ENCODE measurements at regions not wholly inside any gene's neighbourhood (a gene's known extent, or its start where the extent isn't known, plus 50 kb on each side); places are given as distances from the start of the nearest gene placed in this dataset.
A peak's percentile ranks its signal among the peaks of the same experiment; 100 is the strongest.

DNA sequence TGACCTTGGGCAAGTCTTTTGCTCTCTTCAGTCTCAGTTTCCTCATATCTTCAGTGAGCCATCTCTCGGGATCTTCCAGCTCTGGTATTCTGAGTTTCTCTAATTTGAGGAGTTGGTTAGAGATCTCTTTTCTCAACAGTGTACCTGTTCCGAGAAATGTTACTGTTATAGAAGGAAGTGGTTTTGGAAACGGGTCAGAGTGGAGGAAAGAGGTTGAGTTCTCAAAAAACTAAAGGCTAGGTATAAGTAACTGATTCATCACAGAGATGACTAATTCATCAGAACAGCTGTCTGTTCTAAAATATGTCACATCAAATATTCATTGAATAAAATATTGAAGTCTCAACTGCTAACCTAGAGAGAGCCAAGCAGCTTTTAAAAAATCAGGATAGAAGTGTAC lies 106.6 kb downstream of the PALM2AKAP2 start:
- DNase-seq (no peak), ATAC-seq (no peak)
- H3K36me3 ChIP-seq: no peaks in the 10 kb centered on the region
- TF ChIP-seq, protein P1, sequence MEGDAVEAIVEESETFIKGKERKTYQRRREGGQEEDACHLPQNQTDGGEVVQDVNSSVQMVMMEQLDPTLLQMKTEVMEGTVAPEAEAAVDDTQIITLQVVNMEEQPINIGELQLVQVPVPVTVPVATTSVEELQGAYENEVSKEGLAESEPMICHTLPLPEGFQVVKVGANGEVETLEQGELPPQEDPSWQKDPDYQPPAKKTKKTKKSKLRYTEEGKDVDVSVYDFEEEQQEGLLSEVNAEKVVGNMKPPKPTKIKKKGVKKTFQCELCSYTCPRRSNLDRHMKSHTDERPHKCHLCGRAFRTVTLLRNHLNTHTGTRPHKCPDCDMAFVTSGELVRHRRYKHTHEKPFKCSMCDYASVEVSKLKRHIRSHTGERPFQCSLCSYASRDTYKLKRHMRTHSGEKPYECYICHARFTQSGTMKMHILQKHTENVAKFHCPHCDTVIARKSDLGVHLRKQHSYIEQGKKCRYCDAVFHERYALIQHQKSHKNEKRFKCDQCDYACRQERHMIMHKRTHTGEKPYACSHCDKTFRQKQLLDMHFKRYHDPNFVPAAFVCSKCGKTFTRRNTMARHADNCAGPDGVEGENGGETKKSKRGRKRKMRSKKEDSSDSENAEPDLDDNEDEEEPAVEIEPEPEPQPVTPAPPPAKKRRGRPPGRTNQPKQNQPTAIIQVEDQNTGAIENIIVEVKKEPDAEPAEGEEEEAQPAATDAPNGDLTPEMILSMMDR (IDR thresholded peaks at IDR 0.05): no peak
- H3K4me1 ChIP-seq: peaks cover 9 to 16% of the 10 kb centered on the region in 2 donors
- no peak overlapping the region for H3K4me3 ChIP-seq
- no peak overlapping the region for H3K27ac ChIP-seq
- intact Hi-C loops (cut with DNase I): no loop called here
- no peaks in the 10 kb centered on the region for H3K9me3 ChIP-seq
- no peaks in the 10 kb centered on the region for H3K27me3 ChIP-seq

DNA sequence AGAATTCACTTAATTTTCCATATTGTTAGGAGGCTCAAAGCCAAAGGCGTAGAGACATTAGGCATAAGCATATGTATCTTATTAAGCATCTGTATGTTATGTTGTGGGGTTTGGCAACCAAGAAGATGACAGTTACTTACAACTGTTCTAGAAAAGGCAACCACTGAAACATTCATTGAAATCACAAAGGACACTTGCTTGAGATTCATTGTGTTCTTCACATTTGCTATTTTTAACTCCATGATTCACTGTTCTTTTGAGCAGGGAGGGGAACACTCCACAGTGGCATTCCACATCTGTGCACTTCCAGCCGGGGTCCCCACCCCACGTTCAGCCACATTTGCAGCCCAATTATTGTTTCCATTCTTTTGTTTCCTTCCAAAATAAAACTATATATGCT lies 107.1 kb downstream of the PALM2AKAP2 start:
- intact Hi-C loops (cut with DNase I): no loop called here
- TF ChIP-seq, protein P1 (IDR thresholded peaks at IDR 0.05): no peak
- H3K4me3 ChIP-seq: no peak overlapping the region
- no peaks in the 10 kb centered on the region for H3K9me3 ChIP-seq
- H3K27me3 ChIP-seq: no peaks in the 10 kb centered on the region
- no peaks in the 10 kb centered on the region for H3K36me3 ChIP-seq
- no peak overlapping the region for H3K27ac ChIP-seq
- DNase-seq (no peak), ATAC-seq (peak; percentile 39)
- H3K4me1 ChIP-seq: peaks cover 9 to 16% of the 10 kb centered on the region in 2 donors

DNA sequence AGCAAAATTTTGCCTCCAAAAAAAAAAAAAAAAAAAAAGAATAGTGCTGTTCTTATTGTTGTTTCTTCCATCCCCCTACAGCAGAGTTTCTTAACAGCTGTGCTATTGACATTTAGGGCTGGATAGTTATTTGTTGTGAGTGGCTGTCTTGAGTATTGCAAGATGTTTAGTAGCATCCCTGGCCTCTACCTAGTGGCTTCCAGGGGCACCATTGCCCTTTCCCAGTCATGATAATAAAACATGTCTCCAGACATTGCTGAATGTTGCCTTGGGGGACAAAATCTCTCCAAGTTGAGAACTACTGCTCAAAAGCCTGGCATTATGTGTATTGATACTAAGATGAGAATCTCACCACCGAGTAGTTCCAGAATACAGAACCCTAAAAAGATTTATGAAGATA lies 108.7 kb downstream of the PALM2AKAP2 start:
- ATAC-seq (no peak), DNase-seq (no peak)
- Histone ChIP-seq H3K4me1 (peaks cover 9 to 16% of the 10 kb centered on the region in 2 donors), H3K36me3 (no peaks in the 10 kb centered on the region), H3K27ac (no peak overlapping the region), H3K27me3 (no peaks in the 10 kb centered on the region), H3K9me3 (no peaks in the 10 kb centered on the region), H3K4me3 (no peak overlapping the region)
- TF ChIP-seq, protein P1 (IDR thresholded peaks at IDR 0.05): no peak
- intact Hi-C loops (cut with DNase I): no loop called here

DNA sequence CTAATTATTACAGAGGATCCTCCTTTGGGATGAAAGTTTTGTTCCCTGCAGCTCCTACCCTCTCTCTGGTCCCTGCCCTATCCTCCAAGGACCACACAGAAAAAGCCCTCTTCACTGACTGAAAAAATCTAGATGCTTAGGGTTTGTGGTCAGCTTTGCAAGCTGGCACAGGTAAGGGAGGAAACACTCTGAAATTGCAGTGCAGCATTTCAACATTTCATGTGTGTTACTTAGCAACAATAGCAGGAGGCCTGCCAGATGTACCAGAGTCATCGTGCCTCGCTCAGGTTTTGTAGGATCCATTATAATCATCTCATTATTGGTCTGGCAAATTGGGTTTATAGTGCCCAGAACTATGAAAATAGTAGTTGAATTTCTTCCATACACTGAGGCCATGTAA lies 109.5 kb downstream of the PALM2AKAP2 start:
- TF ChIP-seq, protein P1 (IDR thresholded peaks at IDR 0.05): no peak
- H3K4me3 ChIP-seq: no peak overlapping the region
- no peaks in the 10 kb centered on the region for H3K27me3 ChIP-seq
- no peaks in the 10 kb centered on the region for H3K9me3 ChIP-seq
- peaks cover 9 to 16% of the 10 kb centered on the region in 2 donors for H3K4me1 ChIP-seq
- H3K27ac ChIP-seq: no peak overlapping the region
- intact Hi-C loops (cut with DNase I): no loop called here
- DNase-seq (no peak), ATAC-seq (no peak)
- no peaks in the 10 kb centered on the region for H3K36me3 ChIP-seq

DNA sequence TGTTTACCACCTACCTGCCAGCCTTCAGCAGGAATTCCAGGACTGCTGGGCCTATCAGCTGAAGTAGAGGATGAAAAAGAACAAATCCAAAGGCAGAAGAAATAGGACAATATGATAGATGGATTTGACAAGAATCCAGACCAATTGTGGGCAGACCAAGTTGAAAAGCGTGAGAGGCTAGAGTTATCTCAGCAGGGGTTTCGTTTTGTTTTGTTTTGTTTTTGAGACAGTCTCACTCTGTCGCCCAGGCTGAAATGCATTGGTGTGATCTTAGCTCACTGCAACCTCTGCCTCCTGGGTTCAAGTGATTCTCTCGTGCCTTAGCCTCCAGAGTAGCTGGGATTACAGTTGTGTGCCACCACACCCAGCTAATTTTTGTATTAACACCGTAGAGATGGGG lies 113.2 kb downstream of the PALM2AKAP2 start:
- H3K9me3 ChIP-seq: no peaks in the 10 kb centered on the region
- ATAC-seq: no peak
- DNase-seq: no peak
- H3K27me3 ChIP-seq: no peaks in the 10 kb centered on the region
- intact Hi-C loops (cut with DNase I): no loop called here
- TF ChIP-seq, protein P1 (IDR thresholded peaks at IDR 0.05): no peak
- no peak overlapping the region for H3K27ac ChIP-seq
- no peaks in the 10 kb centered on the region for H3K36me3 ChIP-seq
- no peak overlapping the region for H3K4me3 ChIP-seq
- H3K4me1 ChIP-seq: no peaks in the 10 kb centered on the region

Measured in left lung (tissue), 4 donors.